ENCODE measurements at regions not wholly inside any gene's neighbourhood (a gene's known extent, or its start where the extent isn't known, plus 50 kb on each side); places are given as distances from the start of the nearest gene placed in this dataset.

GRCh38 chr5:4422247-4422646, 717.9 kb upstream of the ADAMTS16 start:
- no peak for DNase-seq (ENCODE audit: low read depth)
- H3K4me3 ChIP-seq (ENCODE audit: control insufficient read depth, low read depth, low read length) = no peak overlapping the region
- TF ChIP-seq, protein P1, sequence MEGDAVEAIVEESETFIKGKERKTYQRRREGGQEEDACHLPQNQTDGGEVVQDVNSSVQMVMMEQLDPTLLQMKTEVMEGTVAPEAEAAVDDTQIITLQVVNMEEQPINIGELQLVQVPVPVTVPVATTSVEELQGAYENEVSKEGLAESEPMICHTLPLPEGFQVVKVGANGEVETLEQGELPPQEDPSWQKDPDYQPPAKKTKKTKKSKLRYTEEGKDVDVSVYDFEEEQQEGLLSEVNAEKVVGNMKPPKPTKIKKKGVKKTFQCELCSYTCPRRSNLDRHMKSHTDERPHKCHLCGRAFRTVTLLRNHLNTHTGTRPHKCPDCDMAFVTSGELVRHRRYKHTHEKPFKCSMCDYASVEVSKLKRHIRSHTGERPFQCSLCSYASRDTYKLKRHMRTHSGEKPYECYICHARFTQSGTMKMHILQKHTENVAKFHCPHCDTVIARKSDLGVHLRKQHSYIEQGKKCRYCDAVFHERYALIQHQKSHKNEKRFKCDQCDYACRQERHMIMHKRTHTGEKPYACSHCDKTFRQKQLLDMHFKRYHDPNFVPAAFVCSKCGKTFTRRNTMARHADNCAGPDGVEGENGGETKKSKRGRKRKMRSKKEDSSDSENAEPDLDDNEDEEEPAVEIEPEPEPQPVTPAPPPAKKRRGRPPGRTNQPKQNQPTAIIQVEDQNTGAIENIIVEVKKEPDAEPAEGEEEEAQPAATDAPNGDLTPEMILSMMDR (conservative IDR thresholded peaks at IDR 0.05; ENCODE audit: control insufficient read depth, insufficient read depth, low read depth, low read length) = no peak

DNA sequence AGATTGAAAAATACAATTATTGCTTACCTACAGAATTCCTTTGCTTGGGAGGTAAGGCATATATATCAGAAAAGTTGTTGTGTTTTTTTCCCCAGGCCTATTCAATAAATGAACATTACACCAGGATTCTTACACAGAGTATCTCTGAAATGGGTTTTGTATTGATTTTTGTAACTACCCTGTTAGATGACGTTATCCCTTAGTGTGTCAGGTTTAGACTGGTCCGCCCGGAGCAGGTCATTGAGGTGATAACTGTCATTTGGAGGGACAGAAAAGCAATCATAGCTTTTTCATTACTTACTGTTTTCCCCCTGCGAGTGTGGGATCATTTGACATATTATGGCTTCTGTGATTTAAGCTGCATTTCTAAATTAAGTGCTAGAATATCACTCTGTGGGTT, 715.2 kb upstream of the ADAMTS16 start:
- DNase-seq (ENCODE audit: low read depth) = no peak

DNA sequence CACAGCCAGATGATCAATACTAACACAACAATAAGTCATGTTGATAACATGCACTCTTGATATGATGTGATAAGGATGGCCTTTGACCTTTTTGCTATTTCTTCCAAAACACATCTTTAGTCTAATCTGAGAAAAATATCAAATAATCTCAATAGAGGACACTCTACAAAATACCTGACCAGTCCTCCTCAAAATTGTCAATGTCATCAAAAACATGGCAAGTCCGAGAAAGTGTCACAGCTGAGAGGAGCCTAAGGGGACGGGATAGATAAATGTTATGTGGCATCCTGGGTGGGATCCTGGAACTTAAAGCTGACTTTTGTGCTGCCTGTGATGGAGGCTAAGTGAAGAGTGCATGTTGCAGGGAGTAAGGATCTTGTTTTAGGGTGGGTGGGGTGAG, 699.6 kb upstream of the ADAMTS16 start:
- H3K4me3 ChIP-seq (ENCODE audit: control insufficient read depth, low read depth, low read length) = no peak overlapping the region
- TF ChIP-seq, protein P1 (conservative IDR thresholded peaks at IDR 0.05; ENCODE audit: control insufficient read depth, insufficient read depth, low read depth, low read length) = no peak
- DNase-seq (ENCODE audit: low read depth) = no peak

More for the DNA sequence above, 715.2 kb upstream of the ADAMTS16 start:
- TF ChIP-seq, protein P1 (conservative IDR thresholded peaks at IDR 0.05; ENCODE audit: control insufficient read depth, insufficient read depth, low read depth, low read length) = no peak
- no peak overlapping the region for H3K4me3 ChIP-seq (ENCODE audit: control insufficient read depth, low read depth, low read length)

DNA sequence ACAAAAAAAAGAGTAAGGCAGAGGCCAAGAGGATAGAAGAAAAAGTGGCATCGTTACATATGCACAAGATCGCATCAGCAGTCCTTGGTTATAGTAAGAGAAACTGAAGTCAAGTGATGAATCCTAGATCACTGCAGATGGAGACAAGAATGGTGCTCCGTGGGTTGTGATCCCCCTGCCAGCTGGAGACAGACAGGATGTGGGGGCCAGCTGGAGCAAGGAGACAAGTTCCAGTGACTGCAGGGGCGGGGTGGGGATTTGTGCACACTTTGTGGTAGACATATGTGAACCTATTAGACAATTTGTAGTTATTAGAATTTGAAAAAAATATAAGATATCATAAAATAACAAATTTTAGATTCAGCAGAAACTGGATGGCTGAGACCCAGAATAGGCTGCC, 697.9 kb upstream of the ADAMTS16 start:
- no peak for DNase-seq (ENCODE audit: low read depth)
- TF ChIP-seq, protein P1 (conservative IDR thresholded peaks at IDR 0.05; ENCODE audit: control insufficient read depth, insufficient read depth, low read depth, low read length) = no peak
- H3K4me3 ChIP-seq (ENCODE audit: control insufficient read depth, low read depth, low read length) = no peak overlapping the region

DNA sequence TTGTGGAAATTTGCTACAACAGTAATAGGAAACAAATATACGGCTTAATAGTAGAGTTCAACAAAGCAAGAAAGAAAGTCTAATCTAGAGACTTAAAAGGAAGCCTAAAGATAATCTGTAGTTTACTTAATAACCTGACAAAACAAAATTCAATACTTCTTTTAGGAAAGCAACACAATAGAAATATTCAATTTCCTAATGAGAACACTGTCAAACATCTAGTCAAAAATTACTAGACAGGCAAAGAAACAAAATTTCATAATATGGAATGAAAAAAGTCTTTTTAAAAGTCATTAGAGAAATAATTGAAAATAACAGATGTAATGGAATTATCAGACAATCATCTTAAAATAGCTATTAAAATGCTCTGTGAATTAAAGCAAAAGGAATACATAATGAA, 692.5 kb upstream of the ADAMTS16 start:
- DNase-seq (ENCODE audit: low read depth) = no peak
- no peak overlapping the region for H3K4me3 ChIP-seq (ENCODE audit: control insufficient read depth, low read depth, low read length)
- TF ChIP-seq, protein P1 (conservative IDR thresholded peaks at IDR 0.05; ENCODE audit: control insufficient read depth, insufficient read depth, low read depth, low read length) = no peak

GRCh38 chr5:4453655-4454054, 686.5 kb upstream of the ADAMTS16 start:
- no peak overlapping the region for H3K4me3 ChIP-seq (ENCODE audit: control insufficient read depth, low read depth, low read length)
- DNase-seq (ENCODE audit: low read depth) = no peak
- TF ChIP-seq, protein P1 (conservative IDR thresholded peaks at IDR 0.05; ENCODE audit: control insufficient read depth, insufficient read depth, low read depth, low read length) = no peak

DNA sequence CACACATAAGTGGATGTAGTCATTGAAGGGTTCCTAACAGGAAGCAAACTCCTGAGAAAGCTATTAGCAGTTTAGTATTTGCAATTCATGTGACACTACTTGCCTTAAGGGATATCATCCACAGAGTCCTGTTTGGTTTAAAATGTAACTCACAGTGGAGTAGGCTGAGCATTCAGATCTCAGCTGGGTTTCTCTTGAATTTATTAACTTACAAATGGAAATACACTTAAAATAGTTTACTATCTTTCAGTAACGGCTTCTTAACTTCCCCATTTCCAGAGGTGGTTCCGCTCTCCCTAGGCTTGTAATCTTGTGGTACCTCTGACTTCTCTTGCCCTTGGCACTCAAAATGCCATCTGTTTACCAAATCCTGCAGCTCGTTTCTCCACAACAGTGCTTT, 660.7 kb upstream of the ADAMTS16 start:
- TF ChIP-seq, protein P1 (conservative IDR thresholded peaks at IDR 0.05; ENCODE audit: control insufficient read depth, insufficient read depth, low read depth, low read length) = no peak
- no peak for DNase-seq (ENCODE audit: low read depth)
- H3K4me3 ChIP-seq (ENCODE audit: control insufficient read depth, low read depth, low read length) = no peak overlapping the region
